Body of pancreas (tissue), 4 donors: ENCODE measurements at regions not wholly inside any gene's neighbourhood (a gene's known extent, or its start where the extent isn't known, plus 50 kb on each side); places are given as distances from the start of the nearest gene placed in this dataset.

Source experiments
- CTCF ChIP-seq, 7 experiments: fragments of 450-650 bp in 4 of 7; fragments of 200-600 bp in 3 of 7; sonication (generic) in 3 of 7; IDR thresholded peaks; one replicate each; pipeline ENCODE4 v1.5.1; 2016 to 2019; ENCODE audit warnings: antibody characterized with exemption in 7 of 7
- POLR2A ChIP-seq, 3 donors: fragments of 450-650 bp; IDR thresholded peaks; one replicate each; pipeline ENCODE4 v1.6.1; 2016; ENCODE audit warnings: antibody characterized with exemption in 3 of 3, mild to moderate bottlenecking in 2 of 3

- TF ChIP-seq CTCF (IDR thresholded peaks at IDR 0.05): no peak
- TF ChIP-seq POLR2A (IDR thresholded peaks at IDR 0.05): no peak
These were observed 202.3 kb downstream of the MYCN start for GRCh38 chr2:16142383-16143361.
